Esophagus squamous epithelium (tissue), 5 donors: ENCODE measurements at regions not wholly inside any gene's neighbourhood (a gene's known extent, or its start where the extent isn't known, plus 50 kb on each side); places are given as distances from the start of the nearest gene placed in this dataset.

Experiments used
- DNase-seq: peaks from one replicate; lab custom pipeline; 2025; lab: John Stamatoyannopoulos, UW
- H3K27ac ChIP-seq, 4 donors: fragments of 200-600 bp; sonication (generic); one replicate each; pipeline ENCODE4 v1.5.1; 2016 to 2019; ENCODE audit warnings: mild to moderate bottlenecking in 1 of 4
- H3K27me3 ChIP-seq, 4 donors: fragments of 200-600 bp; sonication (generic); 1 replicate in 3 of 4; 2 replicates in 1 of 4; pipeline versions ENCODE4 v1.5.1 to v1.6.0; 2017 to 2021; ENCODE audit warnings: antibody characterized with exemption in 1 of 4
- H3K36me3 ChIP-seq, 3 donors: fragments of 200-600 bp; sonication (generic); one replicate each; pipeline ENCODE4 v1.5.1; 2016 to 2019
- H3K4me1 ChIP-seq, 3 donors: fragments of 200-600 bp; sonication (generic); one replicate each; pipeline ENCODE4 v1.5.1; 2017 to 2019
- H3K4me3 ChIP-seq, 4 donors: fragments of 200-600 bp; sonication (generic); 1 replicate in 3 of 4; 2 replicates in 1 of 4; pipeline ENCODE4 v1.5.1; 2016 to 2019; ENCODE audit warnings: mild to moderate bottlenecking in 2 of 4, moderate library complexity in 1 of 4
- H3K9me3 ChIP-seq, 3 donors: fragments of 200-600 bp; sonication (generic); one replicate each; pipeline ENCODE4 v1.5.1; 2016 to 2019
- CTCF ChIP-seq, 6 experiments: fragments of 450-650 bp in 4 of 6; fragments of 200-600 bp in 2 of 6; sonication (generic) in 2 of 6; IDR thresholded peaks; one replicate each; pipeline ENCODE4 v1.5.1; 2016 to 2019; ENCODE audit warnings: antibody characterized with exemption in 6 of 6, mild to moderate bottlenecking in 4 of 6, moderate library complexity in 4 of 6
- POLR2A ChIP-seq, 4 donors: fragments of 450-650 bp; IDR thresholded peaks; one replicate each; pipeline ENCODE4 v1.6.1; 2017; ENCODE audit warnings: antibody characterized with exemption in 4 of 4, mild to moderate bottlenecking in 4 of 4, moderate library complexity in 3 of 4
- WGBS, 2 donors: methylation state at CpG; one replicate each; pipeline ENCODE4 v1.1.5; 2018; 5-methylcytosine and 5-hydroxymethylcytosine counted together
- intact Hi-C: fragments of 100-400 bp; cut with DNase I; formaldehyde crosslinking; loops from one replicate; pipeline ENCODE4 v1.15.0; 2022
- donor health status: DM: yes; HTN: yes; CAD: no.

GRCh38 chr5:30937070-30937469 is 256.4 kb upstream of the CDH6 start:
- DNase-seq, result no peak
- Histone ChIP-seq H3K27ac (no peak overlapping the region), H3K9me3 (no peaks in the 10 kb centered on the region), H3K4me1 (no peaks in the 10 kb centered on the region), H3K36me3 (no peaks in the 10 kb centered on the region), H3K27me3 (no peaks in the 10 kb centered on the region), H3K4me3 (no peak overlapping the region)
- intact Hi-C loops, result no loop called here
- 14 to 29% methylated on average over 4 of the region's 4 CpGs for WGBS, 2 donors
- TF ChIP-seq POLR2A (IDR thresholded peaks at IDR 0.05) (no peak), CTCF (IDR thresholded peaks at IDR 0.05) (no peak)

GRCh38 chr5:30933599-30933998 is 259.9 kb upstream of the CDH6 start:
- 46 to 63% methylated on average over 4 of the region's 4 CpGs for WGBS, 2 donors
- H3K27ac ChIP-seq, result no peak overlapping the region
- no peak for TF ChIP-seq POLR2A (IDR thresholded peaks at IDR 0.05)
- TF ChIP-seq CTCF (IDR thresholded peaks at IDR 0.05), result no peak
- H3K27me3 ChIP-seq, result no peaks in the 10 kb centered on the region
- H3K36me3 ChIP-seq, result no peaks in the 10 kb centered on the region
- intact Hi-C loops, result no loop called here
- no peak overlapping the region for H3K4me3 ChIP-seq
- H3K9me3 ChIP-seq, result no peaks in the 10 kb centered on the region
- no peak for DNase-seq
- H3K4me1 ChIP-seq, result no peaks in the 10 kb centered on the region

GRCh38 chr5:30932273-30933017 is 261.0 kb upstream of the CDH6 start:
- Histone ChIP-seq H3K27me3 (no peaks in the 10 kb centered on the region), H3K9me3 (no peaks in the 10 kb centered on the region), H3K27ac (no peak overlapping the region), H3K4me3 (no peak overlapping the region), H3K36me3 (no peaks in the 10 kb centered on the region), H3K4me1 (no peaks in the 10 kb centered on the region)
- 44 to 56% methylated on average over 4 of the region's 4 CpGs for WGBS, 2 donors
- no peak for DNase-seq
- intact Hi-C loops, result no loop called here
- TF ChIP-seq POLR2A (IDR thresholded peaks at IDR 0.05) (no peak), CTCF (IDR thresholded peaks at IDR 0.05) (no peak)

- intact Hi-C loops, result no loop called here
- DNase-seq, result no peak
- 45 to 47% methylated on average over 2 of the region's 2 CpGs for WGBS, 2 donors
Measured at GRCh38 chr5:30930736-30931135, 262.8 kb upstream of the CDH6 start.

GRCh38 chr5:30928956-30929355 is 264.5 kb upstream of the CDH6 start:
- no peaks in the 10 kb centered on the region for H3K36me3 ChIP-seq
- TF ChIP-seq CTCF (IDR thresholded peaks at IDR 0.05), result no peak
- no peak for TF ChIP-seq POLR2A (IDR thresholded peaks at IDR 0.05)
- intact Hi-C loops, result no loop called here

More at GRCh38 chr5:30930736-30931135, 262.8 kb upstream of the CDH6 start:
- TF ChIP-seq POLR2A (IDR thresholded peaks at IDR 0.05) (no peak), CTCF (IDR thresholded peaks at IDR 0.05) (no peak)
- Histone ChIP-seq H3K9me3 (no peaks in the 10 kb centered on the region), H3K4me1 (no peaks in the 10 kb centered on the region), H3K27ac (no peak overlapping the region), H3K36me3 (no peaks in the 10 kb centered on the region), H3K4me3 (no peak overlapping the region), H3K27me3 (no peaks in the 10 kb centered on the region)

More at GRCh38 chr5:30928956-30929355, 264.5 kb upstream of the CDH6 start:
- no peak overlapping the region for H3K4me3 ChIP-seq
- H3K4me1 ChIP-seq, result no peaks in the 10 kb centered on the region
- DNase-seq, result no peak
- H3K9me3 ChIP-seq, result no peaks in the 10 kb centered on the region
- H3K27ac ChIP-seq, result no peak overlapping the region
- no peaks in the 10 kb centered on the region for H3K27me3 ChIP-seq
